ENCODE measurements at regions not wholly inside any gene's neighbourhood (a gene's known extent, or its start where the extent isn't known, plus 50 kb on each side); places are given as distances from the start of the nearest gene placed in this dataset.
A peak's percentile ranks its signal among the peaks of the same experiment; 100 is the strongest.

- TF ChIP-seq CTCF (IDR thresholded peaks at IDR 0.05; ENCODE audit: low read depth, low read length), result no peak
- peak; percentile 4 to 15 for DNase-seq (ENCODE audit: low read depth in 2 of 2)
- no peak overlapping the region for H3K4me3 ChIP-seq (replicated peaks in 1 of 2; ENCODE audit: low read depth in 2 of 2, low read length in 2 of 2)
These were observed 73.0 kb upstream of the KCNG1 start for GRCh38 chr20:51095633-51096521.

GRCh38 chr20:51094221-51094620 lies 71.3 kb upstream of the KCNG1 start:
- TF ChIP-seq CTCF (IDR thresholded peaks at IDR 0.05; ENCODE audit: low read depth, low read length), result no peak
- DNase-seq (ENCODE audit: low read depth in 2 of 2), result no peak
- H3K4me3 ChIP-seq (replicated peaks in 1 of 2; ENCODE audit: low read depth in 2 of 2, low read length in 2 of 2), result no peak overlapping the region

GRCh38 chr20:51093240-51093763 lies 70.4 kb upstream of the KCNG1 start:
- TF ChIP-seq CTCF (IDR thresholded peaks at IDR 0.05; ENCODE audit: low read depth, low read length), result no peak
- no peak overlapping the region for H3K4me3 ChIP-seq (replicated peaks in 1 of 2; ENCODE audit: low read depth in 2 of 2, low read length in 2 of 2)
- DNase-seq (ENCODE audit: low read depth in 2 of 2), result no peak

- peak in 1 of 2 donors; percentile 6 for DNase-seq (ENCODE audit: low read depth in 2 of 2)
These were observed 69.4 kb upstream of the KCNG1 start for GRCh38 chr20:51092338-51092737.

GRCh38 chr20:51091406-51092195 lies 68.7 kb upstream of the KCNG1 start:
- no peak for TF ChIP-seq CTCF (IDR thresholded peaks at IDR 0.05; ENCODE audit: low read depth, low read length)
- DNase-seq (ENCODE audit: low read depth in 2 of 2), result no peak
- H3K4me3 ChIP-seq (replicated peaks in 1 of 2; ENCODE audit: low read depth in 2 of 2, low read length in 2 of 2), result no peak overlapping the region

More at GRCh38 chr20:51092338-51092737, 69.4 kb upstream of the KCNG1 start:
- H3K4me3 ChIP-seq (replicated peaks in 1 of 2; ENCODE audit: low read depth in 2 of 2, low read length in 2 of 2), result no peak overlapping the region
- no peak for TF ChIP-seq CTCF (IDR thresholded peaks at IDR 0.05; ENCODE audit: low read depth, low read length)

GRCh38 chr20:51089840-51090239 lies 66.9 kb upstream of the KCNG1 start:
- no peak for DNase-seq (ENCODE audit: low read depth in 2 of 2)
- no peak for TF ChIP-seq CTCF (IDR thresholded peaks at IDR 0.05; ENCODE audit: low read depth, low read length)
- no peak overlapping the region for H3K4me3 ChIP-seq (replicated peaks in 1 of 2; ENCODE audit: low read depth in 2 of 2, low read length in 2 of 2)

Data from cardiac fibroblast (primary cell).